Ishikawa (cell line): ENCODE measurements at regions not wholly inside any gene's neighbourhood (a gene's known extent, or its start where the extent isn't known, plus 50 kb on each side); places are given as distances from the start of the nearest gene placed in this dataset.

Experiments used
- CREB1 ChIP-seq: IDR thresholded peaks from 2 replicates; pipeline ENCODE4 v1.6.1; 2012; ENCODE audit warnings: low read depth
- EP300 ChIP-seq: IDR thresholded peaks from 2 replicates; pipeline ENCODE4 v1.6.1; 2012; ENCODE audit warnings: borderline replicate concordance
- RAD21 ChIP-seq: IDR thresholded peaks from 2 replicates; pipeline ENCODE4 v1.6.1; 2012; ENCODE audit warnings: low read depth
- TAF1 ChIP-seq: IDR thresholded peaks from 2 replicates; pipeline ENCODE4 v1.6.1; 2012; ENCODE audit warnings: low read depth, mild to moderate bottlenecking
- TEAD4 ChIP-seq: IDR thresholded peaks from 2 replicates; pipeline ENCODE4 v1.6.1; 2012
- TF ChIP-seq, protein P1 (sequence below): IDR thresholded peaks from 2 replicates; pipeline ENCODE4 v1.6.1; 2012; ENCODE audit warnings: low read depth, mild to moderate bottlenecking

DNA sequence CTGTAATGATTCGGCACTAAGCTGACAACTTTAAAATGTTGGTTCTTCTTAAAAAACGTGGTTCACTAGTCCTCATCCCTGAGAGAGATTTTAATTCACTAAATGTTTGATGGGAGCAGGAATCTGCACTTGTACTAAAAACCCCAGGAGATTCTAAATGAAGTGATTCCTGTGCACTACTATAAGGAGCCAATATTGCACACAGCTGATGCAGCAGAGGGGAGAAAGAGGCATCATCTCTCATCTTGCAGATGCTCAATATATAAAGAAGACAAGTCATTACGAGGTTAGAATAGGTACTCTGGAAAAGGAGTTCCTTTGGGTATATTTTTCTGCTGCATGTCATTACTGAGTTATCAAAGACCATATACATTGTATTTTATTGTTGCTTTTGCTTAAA, 207.6 kb upstream of the RASGEF1B start:
- TF ChIP-seq EP300, result no peak
- no peak for TF ChIP-seq TAF1
- TF ChIP-seq, protein P1, sequence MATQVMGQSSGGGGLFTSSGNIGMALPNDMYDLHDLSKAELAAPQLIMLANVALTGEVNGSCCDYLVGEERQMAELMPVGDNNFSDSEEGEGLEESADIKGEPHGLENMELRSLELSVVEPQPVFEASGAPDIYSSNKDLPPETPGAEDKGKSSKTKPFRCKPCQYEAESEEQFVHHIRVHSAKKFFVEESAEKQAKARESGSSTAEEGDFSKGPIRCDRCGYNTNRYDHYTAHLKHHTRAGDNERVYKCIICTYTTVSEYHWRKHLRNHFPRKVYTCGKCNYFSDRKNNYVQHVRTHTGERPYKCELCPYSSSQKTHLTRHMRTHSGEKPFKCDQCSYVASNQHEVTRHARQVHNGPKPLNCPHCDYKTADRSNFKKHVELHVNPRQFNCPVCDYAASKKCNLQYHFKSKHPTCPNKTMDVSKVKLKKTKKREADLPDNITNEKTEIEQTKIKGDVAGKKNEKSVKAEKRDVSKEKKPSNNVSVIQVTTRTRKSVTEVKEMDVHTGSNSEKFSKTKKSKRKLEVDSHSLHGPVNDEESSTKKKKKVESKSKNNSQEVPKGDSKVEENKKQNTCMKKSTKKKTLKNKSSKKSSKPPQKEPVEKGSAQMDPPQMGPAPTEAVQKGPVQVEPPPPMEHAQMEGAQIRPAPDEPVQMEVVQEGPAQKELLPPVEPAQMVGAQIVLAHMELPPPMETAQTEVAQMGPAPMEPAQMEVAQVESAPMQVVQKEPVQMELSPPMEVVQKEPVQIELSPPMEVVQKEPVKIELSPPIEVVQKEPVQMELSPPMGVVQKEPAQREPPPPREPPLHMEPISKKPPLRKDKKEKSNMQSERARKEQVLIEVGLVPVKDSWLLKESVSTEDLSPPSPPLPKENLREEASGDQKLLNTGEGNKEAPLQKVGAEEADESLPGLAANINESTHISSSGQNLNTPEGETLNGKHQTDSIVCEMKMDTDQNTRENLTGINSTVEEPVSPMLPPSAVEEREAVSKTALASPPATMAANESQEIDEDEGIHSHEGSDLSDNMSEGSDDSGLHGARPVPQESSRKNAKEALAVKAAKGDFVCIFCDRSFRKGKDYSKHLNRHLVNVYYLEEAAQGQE, result no peak
- no peak for TF ChIP-seq TEAD4
- no peak for TF ChIP-seq CREB1
- TF ChIP-seq RAD21, result no peak
